Spleen (tissue), 11 donors: ENCODE measurements at regions not wholly inside any gene's neighbourhood (a gene's known extent, or its start where the extent isn't known, plus 50 kb on each side); places are given as distances from the start of the nearest gene placed in this dataset.

Experiments
- DNase-seq: peaks from one replicate; pipeline ENCODE4 v3.0.0-alpha.2; 2020
- H3K27ac ChIP-seq, 8 donors: fragments of 200-600 bp; sonication (generic) in 7 of 8; 1 replicate in 4 of 8; 2 replicates in 4 of 8; pipeline versions ENCODE4 v1.5.0 to v1.8.0; 2016 to 2021; ENCODE audit warnings: inconsistent platforms in 4 of 8, mild to moderate bottlenecking in 4 of 8, moderate library complexity in 1 of 8
- H3K27me3 ChIP-seq, 7 donors: fragments of 200-600 bp; sonication (generic) in 6 of 7; replicated peaks in 1 of 7; 1 replicate in 4 of 7; 2 replicates in 3 of 7; pipeline versions ENCODE4 v1.5.0 to v1.8.0; 2016 to 2021; ENCODE audit warnings: inconsistent platforms in 3 of 7, mild to moderate bottlenecking in 1 of 7
- H3K36me3 ChIP-seq, 6 donors: fragments of 200-600 bp; sonication (generic) in 5 of 6; 1 replicate in 4 of 6; 2 replicates in 2 of 6; pipeline versions ENCODE4 v1.5.0 to v1.8.0; 2016 to 2021; ENCODE audit warnings: inconsistent platforms in 2 of 6
- H3K4me1 ChIP-seq, 6 donors: fragments of 200-600 bp; sonication (generic) in 5 of 6; 1 replicate in 3 of 6; 2 replicates in 3 of 6; pipeline versions ENCODE4 v1.5.0 to v1.8.0; 2016 to 2021; ENCODE audit warnings: inconsistent platforms in 3 of 6
- H3K4me3 ChIP-seq, 8 donors: fragments of 200-600 bp; sonication (generic) in 7 of 8; 1 replicate in 4 of 8; 2 replicates in 4 of 8; pipeline versions ENCODE4 v1.5.0 to v1.8.0; 2016 to 2021; ENCODE audit warnings: inconsistent platforms in 4 of 8, mild to moderate bottlenecking in 4 of 8, moderate library complexity in 2 of 8
- H3K9me3 ChIP-seq, 8 donors: fragments of 200-600 bp; sonication (generic) in 7 of 8; 1 replicate in 4 of 8; 2 replicates in 4 of 8; pipeline versions ENCODE4 v1.5.0 to v1.8.0; 2016 to 2021; ENCODE audit warnings: inconsistent platforms in 4 of 8
- POLR2A ChIP-seq, 3 donors: fragments of 450-650 bp; IDR thresholded peaks; one replicate each; pipeline ENCODE4 v1.5.1; 2017; ENCODE audit warnings: antibody characterized with exemption in 3 of 3, mild to moderate bottlenecking in 1 of 3
- POLR2AphosphoS5 ChIP-seq, 3 donors: sonication (generic); formaldehyde crosslinking; IDR thresholded peaks; one replicate each; pipeline ENCODE4 v1.5.1; 2017; ENCODE audit warnings: antibody characterized with exemption in 3 of 3
- WGBS, 5 donors: extraction: QIAGEN DNeasy Blood & Tissue Kit in 3 of 5; methylation state at CpG; one replicate each; pipeline versions ENCODE4 v1.1.5 to v1.1.7; 2013 to 2018; 5-methylcytosine and 5-hydroxymethylcytosine counted together
- intact Hi-C: fragments of 100-400 bp; cut with DNase I; formaldehyde crosslinking; loops from one replicate; pipeline ENCODE4 v1.15.0; 2023; ENCODE audit warnings: low total_unique reads
- TF ChIP-seq, protein P1 (sequence below), 11 experiments: fragments of 200-600 bp in 7 of 11; fragments of 450-650 bp in 4 of 11; sonication (generic) in 4 of 11; IDR thresholded peaks in 8 of 11; conservative IDR thresholded peaks in 3 of 11; 1 replicate in 7 of 11; 2 replicates in 4 of 11; pipeline versions ENCODE4 v1.4.0 to v1.8.0; 2016 to 2021; ENCODE audit warnings: antibody characterized with exemption in 11 of 11, inconsistent platforms in 4 of 11, mild to moderate bottlenecking in 1 of 11
- donor health status: healthy with polysubstance abuse.
- donor health status: DM: no; HTN: no; CAD: no; lungs with moderate emphysema.
- donor health status: DM: no; HTN: no; CAD: no.
- donor health status: Bipolar disorder and iron deficiency.
- donor health status: healthy.
- donor health status: DM: no; HTN: no; CAD: no.
- donor health status: DM: yes; HTN: yes; CAD: no.

DNA sequence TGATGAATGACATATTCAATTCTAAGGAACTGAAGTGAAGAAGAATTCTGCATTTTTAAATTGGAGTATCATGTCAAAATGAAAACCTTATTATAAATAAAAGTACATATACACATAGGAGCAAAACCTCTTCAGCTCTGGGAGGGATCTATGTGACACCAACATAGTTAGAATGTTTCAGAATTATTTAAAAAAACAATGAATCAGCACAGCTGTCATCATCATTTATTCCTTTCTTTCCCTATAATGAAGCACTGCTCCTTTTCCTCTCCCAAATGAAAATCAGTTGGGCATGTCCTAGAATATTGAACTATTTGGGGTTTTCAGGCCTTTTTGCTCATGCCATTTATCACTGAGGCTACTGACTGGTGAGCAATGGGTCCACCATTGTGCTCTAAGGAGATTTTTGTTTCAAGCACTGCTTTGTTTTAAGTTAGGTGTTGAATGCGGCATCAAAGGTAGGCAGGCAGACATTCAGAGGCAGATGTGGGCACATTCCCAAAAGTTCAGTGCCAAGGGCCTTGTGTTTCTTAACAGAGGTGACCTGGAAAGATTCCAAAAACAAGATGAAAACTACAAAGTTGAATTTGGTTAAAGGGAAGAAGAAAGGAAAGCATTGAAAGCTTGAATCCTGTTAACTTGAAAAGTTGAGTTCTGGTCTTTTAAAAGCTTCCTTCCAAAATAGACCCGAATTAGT is 126.4 kb upstream of the ADAMTSL1 start:
- DNase-seq = no peak
- 80 to 91% (median 84%) methylated on average over 2 of the region's 2 CpGs for WGBS, 5 donors
- TF ChIP-seq POLR2AphosphoS5 (IDR thresholded peaks at IDR 0.05) (no peak), POLR2A (IDR thresholded peaks at IDR 0.05) (no peak)
- TF ChIP-seq, protein P1, sequence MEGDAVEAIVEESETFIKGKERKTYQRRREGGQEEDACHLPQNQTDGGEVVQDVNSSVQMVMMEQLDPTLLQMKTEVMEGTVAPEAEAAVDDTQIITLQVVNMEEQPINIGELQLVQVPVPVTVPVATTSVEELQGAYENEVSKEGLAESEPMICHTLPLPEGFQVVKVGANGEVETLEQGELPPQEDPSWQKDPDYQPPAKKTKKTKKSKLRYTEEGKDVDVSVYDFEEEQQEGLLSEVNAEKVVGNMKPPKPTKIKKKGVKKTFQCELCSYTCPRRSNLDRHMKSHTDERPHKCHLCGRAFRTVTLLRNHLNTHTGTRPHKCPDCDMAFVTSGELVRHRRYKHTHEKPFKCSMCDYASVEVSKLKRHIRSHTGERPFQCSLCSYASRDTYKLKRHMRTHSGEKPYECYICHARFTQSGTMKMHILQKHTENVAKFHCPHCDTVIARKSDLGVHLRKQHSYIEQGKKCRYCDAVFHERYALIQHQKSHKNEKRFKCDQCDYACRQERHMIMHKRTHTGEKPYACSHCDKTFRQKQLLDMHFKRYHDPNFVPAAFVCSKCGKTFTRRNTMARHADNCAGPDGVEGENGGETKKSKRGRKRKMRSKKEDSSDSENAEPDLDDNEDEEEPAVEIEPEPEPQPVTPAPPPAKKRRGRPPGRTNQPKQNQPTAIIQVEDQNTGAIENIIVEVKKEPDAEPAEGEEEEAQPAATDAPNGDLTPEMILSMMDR (IDR thresholded peaks at IDR 0.05 in 8 of 11, conservative IDR thresholded peaks at IDR 0.05 in 3 of 11) = no peak
- H3K27me3 ChIP-seq = no peaks in the 10 kb centered on the region
- H3K9me3 ChIP-seq = no peaks in the 10 kb centered on the region
- H3K27ac ChIP-seq = no peak overlapping the region
- no peak overlapping the region for H3K4me3 ChIP-seq
- no peaks in the 10 kb centered on the region for H3K36me3 ChIP-seq
- H3K4me1 ChIP-seq = no peaks in the 10 kb centered on the region
- intact Hi-C loops = no loop called here

DNA sequence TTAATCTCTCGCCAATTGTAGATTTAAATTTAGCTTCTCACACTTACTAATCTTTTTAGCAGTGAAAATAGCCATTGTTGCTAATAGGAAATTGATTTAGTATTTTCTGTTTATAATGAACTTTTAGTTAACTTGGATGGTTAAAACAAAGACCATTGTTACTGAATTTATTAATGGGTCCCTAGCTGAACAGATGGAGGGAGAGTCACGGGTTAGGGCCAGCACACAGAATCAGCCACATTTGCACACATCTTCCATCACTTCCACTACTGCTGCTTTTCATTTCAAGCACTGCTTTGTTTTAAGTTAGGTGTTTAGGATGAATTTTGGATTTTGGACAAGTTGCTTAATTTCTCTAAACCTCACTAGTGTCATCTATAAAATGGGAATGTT is 125.9 kb upstream of the ADAMTSL1 start:
- Histone ChIP-seq H3K36me3 (no peaks in the 10 kb centered on the region), H3K9me3 (no peaks in the 10 kb centered on the region), H3K4me3 (no peak overlapping the region), H3K4me1 (no peaks in the 10 kb centered on the region), H3K27ac (no peak overlapping the region), H3K27me3 (no peaks in the 10 kb centered on the region)
- 77 to 89% (median 84%) methylated on average over 2 of the region's 2 CpGs for WGBS, 5 donors
- intact Hi-C loops = no loop called here
- TF ChIP-seq, protein P1 (IDR thresholded peaks at IDR 0.05 in 8 of 11, conservative IDR thresholded peaks at IDR 0.05 in 3 of 11) = no peak
- TF ChIP-seq POLR2A (IDR thresholded peaks at IDR 0.05) (no peak), POLR2AphosphoS5 (IDR thresholded peaks at IDR 0.05) (no peak)
- no peak for DNase-seq

DNA sequence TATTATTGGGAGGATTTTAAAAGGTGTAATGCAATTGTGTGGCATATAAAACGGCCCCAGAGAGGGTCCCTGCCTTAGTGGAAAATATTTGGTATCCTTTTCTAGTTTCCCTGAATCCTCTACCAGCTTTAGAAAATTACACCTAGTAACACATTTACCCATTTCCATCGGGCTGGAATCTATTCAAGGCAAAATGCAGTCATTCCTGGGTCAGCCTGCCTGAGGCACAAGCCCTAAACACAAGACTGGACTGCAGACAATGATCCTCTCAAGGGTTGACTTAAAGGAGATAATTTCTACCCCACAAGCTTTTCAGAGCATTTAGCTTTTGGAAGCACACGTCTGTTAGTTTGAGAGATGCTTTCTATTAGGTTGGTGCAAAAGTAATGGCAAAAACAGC is 124.4 kb upstream of the ADAMTSL1 start:
- WGBS, 5 donors = 63 to 74% (median 64%) methylated on average over 3 of the region's 3 CpGs
- no peaks in the 10 kb centered on the region for H3K36me3 ChIP-seq
- H3K27me3 ChIP-seq = no peaks in the 10 kb centered on the region
- H3K27ac ChIP-seq = no peak overlapping the region
- H3K9me3 ChIP-seq = no peaks in the 10 kb centered on the region
- TF ChIP-seq, protein P1 (IDR thresholded peaks at IDR 0.05 in 8 of 11, conservative IDR thresholded peaks at IDR 0.05 in 3 of 11) = no peak
- no peak for TF ChIP-seq POLR2A (IDR thresholded peaks at IDR 0.05)
- no peaks in the 10 kb centered on the region for H3K4me1 ChIP-seq
- no peak overlapping the region for H3K4me3 ChIP-seq
- no peak for DNase-seq
- intact Hi-C loops = no loop called here

DNA sequence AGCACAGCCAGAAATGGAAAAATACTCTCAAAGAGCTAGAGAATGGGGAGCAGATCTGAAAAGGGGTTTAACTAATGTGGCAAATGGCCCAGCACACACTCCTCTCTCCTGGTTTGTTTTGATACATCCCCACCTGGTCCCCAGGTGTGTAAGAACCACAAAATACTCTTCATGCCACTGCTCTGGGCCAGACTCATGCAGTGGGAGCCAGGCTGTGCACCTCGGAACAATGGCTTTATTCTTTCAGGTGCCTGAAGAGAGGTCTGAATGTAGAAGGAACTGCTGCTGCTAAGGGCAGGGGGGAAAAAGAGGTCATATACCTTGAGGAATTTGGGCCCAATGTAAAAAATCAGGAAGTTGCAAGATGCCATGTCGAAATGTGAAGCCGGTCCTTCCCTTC is 123.9 kb upstream of the ADAMTSL1 start:
- H3K4me1 ChIP-seq = no peaks in the 10 kb centered on the region
- 75 to 92% (median 80%) methylated on average over 3 of the region's 3 CpGs for WGBS, 5 donors

More for the DNA sequence above, 123.9 kb upstream of the ADAMTSL1 start:
- Histone ChIP-seq H3K27ac (no peak overlapping the region), H3K4me3 (no peak overlapping the region), H3K27me3 (no peaks in the 10 kb centered on the region), H3K36me3 (no peaks in the 10 kb centered on the region), H3K9me3 (no peaks in the 10 kb centered on the region)
- TF ChIP-seq POLR2AphosphoS5 (IDR thresholded peaks at IDR 0.05) (no peak), POLR2A (IDR thresholded peaks at IDR 0.05) (no peak)
- TF ChIP-seq, protein P1 (IDR thresholded peaks at IDR 0.05 in 8 of 11, conservative IDR thresholded peaks at IDR 0.05 in 3 of 11) = no peak
- DNase-seq = no peak
- intact Hi-C loops = no loop called here
